WTC11 (cell line): ENCODE measurements at regions not wholly inside any gene's neighbourhood (a gene's known extent, or its start where the extent isn't known, plus 50 kb on each side); places are given as distances from the start of the nearest gene placed in this dataset.

Source experiments
- ATAC-seq: fragments of 200-7000 bp; cut with Tn5 transposase; 2 replicates; pipeline ENCODE4 v1.10.0; 2021; ENCODE audit warnings: mild to moderate bottlenecking, moderate library complexity
- CTCF ChIA-PET: fragments of 300-600 bp; sonication (Branson Sonifier 250); formaldehyde crosslinking; loops from one replicate; lab custom pipeline; 2021; ENCODE audit warnings: antibody characterized with exemption; lab: Charles Lee
- POLR2A ChIA-PET: fragments of 350-600 bp; sonication (Branson Sonifier 250); formaldehyde crosslinking; loops from one replicate; lab custom pipeline; 2021; ENCODE audit warnings: antibody characterized with exemption; lab: Charles Lee
- DNase-seq: peaks from one replicate; pipeline ENCODE4 v3.0.0; 2021; ENCODE audit warnings: low spot score
- H3K27ac Mint-ChIP-seq: 2 replicates; pipeline ENCODE4 v1.8.0; 2021; ENCODE audit warnings: mixed read lengths
- H3K27me3 Mint-ChIP-seq: 2 replicates; pipeline ENCODE4 v1.8.0; 2021; ENCODE audit warnings: low read depth, mild to moderate bottlenecking, moderate library complexity, mixed read lengths
- H3K36me3 Mint-ChIP-seq: 2 replicates; pipeline ENCODE4 v1.8.0; 2021; ENCODE audit warnings: mixed read lengths
- H3K4me1 Mint-ChIP-seq: 2 replicates; pipeline ENCODE4 v1.8.0; 2022; ENCODE audit warnings: mixed read lengths
- H3K4me3 Mint-ChIP-seq: 2 replicates; pipeline ENCODE4 v1.8.0; 2021; ENCODE audit warnings: mild to moderate bottlenecking, moderate library complexity, mixed read lengths
- H3K9me3 Mint-ChIP-seq: 2 replicates; pipeline ENCODE4 v1.8.0; 2021; ENCODE audit warnings: mixed read lengths
- ARID4B ChIP-seq: sonication (generic); formaldehyde crosslinking; IDR thresholded peaks from 2 replicates; pipeline ENCODE4 v1.8.0; 2023; ENCODE audit warnings: missing genetic modification reagents, mild to moderate bottlenecking, borderline replicate concordance
- ATF6 ChIP-seq: sonication (generic); formaldehyde crosslinking; IDR thresholded peaks from 2 replicates; pipeline ENCODE4 v1.8.1; 2023; ENCODE audit warnings: mild to moderate bottlenecking, missing genetic modification reagents
- CBFB ChIP-seq: sonication (generic); formaldehyde crosslinking; IDR thresholded peaks from 2 replicates; pipeline ENCODE4 v1.8.1; 2022; ENCODE audit warnings: mild to moderate bottlenecking, low read depth, missing genetic modification reagents
- E2F5 ChIP-seq: sonication (generic); formaldehyde crosslinking; IDR thresholded peaks from 2 replicates; pipeline ENCODE4 v1.8.1; 2022; ENCODE audit warnings: mild to moderate bottlenecking, moderate library complexity, missing genetic modification reagents
- ERG ChIP-seq: fragments of 250-450 bp; sonication (Bioruptor Pico); IDR thresholded peaks from 2 replicates; pipeline ENCODE4 v1.8.0; 2021; ENCODE audit warnings: mild to moderate bottlenecking
- FOXJ3 ChIP-seq: sonication (generic); formaldehyde crosslinking; IDR thresholded peaks from 2 replicates; pipeline ENCODE4 v1.9.0; 2021; ENCODE audit warnings: missing genetic modification reagents, mild to moderate bottlenecking, borderline replicate concordance
- GABPB1 ChIP-seq: sonication (generic); formaldehyde crosslinking; IDR thresholded peaks from 2 replicates; pipeline ENCODE4 v1.8.1; 2023; ENCODE audit warnings: mild to moderate bottlenecking, missing genetic modification reagents
- KAT7 ChIP-seq: sonication (generic); formaldehyde crosslinking; IDR thresholded peaks from 2 replicates; pipeline ENCODE4 v1.8.1; 2023; ENCODE audit warnings: missing genetic modification reagents, mild to moderate bottlenecking, borderline replicate concordance
- MAX ChIP-seq: sonication (generic); formaldehyde crosslinking; IDR thresholded peaks from 2 replicates; pipeline ENCODE4 v1.8.0; 2022; ENCODE audit warnings: mild to moderate bottlenecking, missing genetic modification reagents
- NR1H2 ChIP-seq: sonication (generic); formaldehyde crosslinking; IDR thresholded peaks from 2 replicates; pipeline ENCODE4 v1.9.0; 2021; ENCODE audit warnings: mild to moderate bottlenecking, moderate library complexity, missing genetic modification reagents
- PREB ChIP-seq: sonication (generic); formaldehyde crosslinking; IDR thresholded peaks from 2 replicates; pipeline ENCODE4 v1.8.1; 2022; ENCODE audit warnings: mild to moderate bottlenecking, missing genetic modification reagents, moderate library complexity, borderline replicate concordance
- SMAD4 ChIP-seq: sonication (generic); formaldehyde crosslinking; IDR thresholded peaks from 2 replicates; pipeline ENCODE4 v1.8.0; 2022; ENCODE audit warnings: mild to moderate bottlenecking, missing genetic modification reagents
- SP1 ChIP-seq: sonication (generic); formaldehyde crosslinking; conservative IDR thresholded peaks from 2 replicates; pipeline ENCODE4 v1.8.1; 2022; ENCODE audit warnings: missing genetic modification reagents
- TCF7 ChIP-seq: sonication (generic); formaldehyde crosslinking; IDR thresholded peaks from 2 replicates; pipeline ENCODE4 v1.8.0; 2022; ENCODE audit warnings: mild to moderate bottlenecking, low read depth, missing genetic modification reagents, moderate library complexity
- TEAD4 ChIP-seq: sonication (generic); formaldehyde crosslinking; IDR thresholded peaks from 2 replicates; pipeline ENCODE4 v1.8.0; 2022; ENCODE audit warnings: mild to moderate bottlenecking, missing genetic modification reagents
- USF1 ChIP-seq: sonication (generic); formaldehyde crosslinking; IDR thresholded peaks from 2 replicates; pipeline ENCODE4 v1.8.0; 2022; ENCODE audit warnings: mild to moderate bottlenecking, missing genetic modification reagents
- ZBTB43 ChIP-seq: sonication (generic); formaldehyde crosslinking; IDR thresholded peaks from 2 replicates; pipeline ENCODE4 v1.8.1; 2023; ENCODE audit warnings: mild to moderate bottlenecking, missing genetic modification reagents
- ZNF416 ChIP-seq: fragments of 250-450 bp; sonication (Bioruptor Pico); IDR thresholded peaks from 2 replicates; pipeline ENCODE4 v1.9.0; 2021; ENCODE audit warnings: mild to moderate bottlenecking, inconsistent platforms
- ZNF423 ChIP-seq: fragments of 250-450 bp; sonication (Bioruptor Pico); IDR thresholded peaks from 2 replicates; pipeline ENCODE4 v2.1.2; 2022; ENCODE audit warnings: mild to moderate bottlenecking, moderate library complexity
- ZNF425 ChIP-seq: fragments of 250-450 bp; sonication (Bioruptor Pico); conservative IDR thresholded peaks from 2 replicates; pipeline ENCODE4 v1.9.0; 2021; ENCODE audit warnings: mild to moderate bottlenecking
- ZNF671 ChIP-seq: fragments of 250-450 bp; sonication (Bioruptor Pico); IDR thresholded peaks from 2 replicates; pipeline ENCODE4 v1.8.0; 2021; ENCODE audit warnings: mild to moderate bottlenecking

- DNase-seq = no peak
- Mint-ChIP-seq H3K4me3 (no peak overlapping the region), H3K27me3 (no peaks in the 10 kb centered on the region), H3K27ac (no peak overlapping the region), H3K36me3 (peaks cover 10% of the 10 kb centered on the region), H3K9me3 (peaks cover 22% of the 10 kb centered on the region)
- ChIA-PET POLR2A (no interaction called here), CTCF (no interaction called here)
- TF ChIP-seq ZNF671 (no peak), CBFB (CRISPR knock-in tag) (no peak), PREB (CRISPR knock-in tag) (no peak), ZNF423 (no peak), TCF7 (CRISPR knock-in tag) (no peak), E2F5 (CRISPR knock-in tag) (no peak), MAX (CRISPR knock-in tag) (no peak), GABPB1 (no peak), KAT7 (no peak), ERG (CRISPR knock-in tag) (no peak), ZBTB43 (CRISPR knock-in tag) (no peak), TEAD4 (CRISPR knock-in tag) (no peak), NR1H2 (CRISPR knock-in tag) (no peak), USF1 (CRISPR knock-in tag) (no peak)
- TF ChIP-seq, all 79 proteins: peak for 0
- H3K4me1 Mint-ChIP-seq = no peaks in the 10 kb centered on the region
- no peak for ATAC-seq
Observed at GRCh38 chr12:116471544-116471943, 87.6 kb upstream of the MAP1LC3B2 start.

GRCh38 chr12:116472193-116472592, 87.0 kb upstream of the MAP1LC3B2 start:
- CTCF ChIA-PET = interaction anchor here (0.5 kb wide), 1 partner anchor 63 kb away, joined by 5 read pairs; no protein-coding TSS in a partner anchor
- no peaks in the 10 kb centered on the region for H3K4me1 Mint-ChIP-seq
- ATAC-seq = no peak
- TF ChIP-seq ATF6 (CRISPR knock-in tag) = no peak
- TF ChIP-seq ZNF416 (CRISPR knock-in tag) = no peak
- TF ChIP-seq SMAD4 = no peak
- TF ChIP-seq SP1 (CRISPR knock-in tag) = no peak
- TF ChIP-seq MAX (CRISPR knock-in tag) = no peak
- no peak for TF ChIP-seq ARID4B
- TF ChIP-seq ZNF425 = no peak
- TF ChIP-seq KAT7 = no peak
- TF ChIP-seq FOXJ3 (CRISPR knock-in tag) = no peak

More at GRCh38 chr12:116472193-116472592, 87.0 kb upstream of the MAP1LC3B2 start:
- Mint-ChIP-seq H3K9me3 (peaks cover 24% of the 10 kb centered on the region), H3K27me3 (no peaks in the 10 kb centered on the region), H3K27ac (no peak overlapping the region), H3K4me3 (no peak overlapping the region), H3K36me3 (peaks cover 13% of the 10 kb centered on the region)
- no peak for DNase-seq
- POLR2A ChIA-PET = interaction anchor here (0.6 kb wide), 1 partner anchor 473 kb away, joined by 3 read pairs; no protein-coding TSS in a partner anchor
